ENCODE measurements at regions not wholly inside any gene's neighbourhood (a gene's known extent, or its start where the extent isn't known, plus 50 kb on each side); places are given as distances from the start of the nearest gene placed in this dataset.

DNA sequence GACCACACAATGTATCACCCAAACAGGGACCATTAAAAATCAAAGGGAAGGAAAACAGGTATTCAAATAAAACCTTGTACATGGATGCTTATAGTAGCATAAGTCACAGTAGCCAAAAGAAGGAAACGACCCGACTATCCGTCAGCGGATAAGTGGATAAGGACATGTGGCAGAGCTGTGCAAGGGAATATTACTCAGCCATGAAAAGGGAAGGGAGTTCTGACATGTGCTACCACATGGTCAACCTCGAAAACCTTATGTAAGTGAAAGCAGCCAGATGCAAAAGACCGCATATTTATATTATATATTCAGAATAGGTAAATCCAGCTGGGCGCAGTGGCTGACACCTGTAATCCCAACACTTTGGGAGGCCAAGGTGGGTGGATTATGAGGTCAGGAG, 193.3 kb downstream of the NPHP4 start:
- DNase-seq (ENCODE audit: extremely low read depth, low read depth): no peak
- TF ChIP-seq, protein P1, sequence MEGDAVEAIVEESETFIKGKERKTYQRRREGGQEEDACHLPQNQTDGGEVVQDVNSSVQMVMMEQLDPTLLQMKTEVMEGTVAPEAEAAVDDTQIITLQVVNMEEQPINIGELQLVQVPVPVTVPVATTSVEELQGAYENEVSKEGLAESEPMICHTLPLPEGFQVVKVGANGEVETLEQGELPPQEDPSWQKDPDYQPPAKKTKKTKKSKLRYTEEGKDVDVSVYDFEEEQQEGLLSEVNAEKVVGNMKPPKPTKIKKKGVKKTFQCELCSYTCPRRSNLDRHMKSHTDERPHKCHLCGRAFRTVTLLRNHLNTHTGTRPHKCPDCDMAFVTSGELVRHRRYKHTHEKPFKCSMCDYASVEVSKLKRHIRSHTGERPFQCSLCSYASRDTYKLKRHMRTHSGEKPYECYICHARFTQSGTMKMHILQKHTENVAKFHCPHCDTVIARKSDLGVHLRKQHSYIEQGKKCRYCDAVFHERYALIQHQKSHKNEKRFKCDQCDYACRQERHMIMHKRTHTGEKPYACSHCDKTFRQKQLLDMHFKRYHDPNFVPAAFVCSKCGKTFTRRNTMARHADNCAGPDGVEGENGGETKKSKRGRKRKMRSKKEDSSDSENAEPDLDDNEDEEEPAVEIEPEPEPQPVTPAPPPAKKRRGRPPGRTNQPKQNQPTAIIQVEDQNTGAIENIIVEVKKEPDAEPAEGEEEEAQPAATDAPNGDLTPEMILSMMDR (IDR thresholded peaks at IDR 0.05; ENCODE audit: low read depth, low read length): no peak

- DNase-seq (ENCODE audit: extremely low read depth, low read depth): no peak
- TF ChIP-seq, protein P1 (IDR thresholded peaks at IDR 0.05; ENCODE audit: low read depth, low read length): no peak
Observed at GRCh38 chr1:5798151-5798730, 194.0 kb downstream of the NPHP4 start.

DNA sequence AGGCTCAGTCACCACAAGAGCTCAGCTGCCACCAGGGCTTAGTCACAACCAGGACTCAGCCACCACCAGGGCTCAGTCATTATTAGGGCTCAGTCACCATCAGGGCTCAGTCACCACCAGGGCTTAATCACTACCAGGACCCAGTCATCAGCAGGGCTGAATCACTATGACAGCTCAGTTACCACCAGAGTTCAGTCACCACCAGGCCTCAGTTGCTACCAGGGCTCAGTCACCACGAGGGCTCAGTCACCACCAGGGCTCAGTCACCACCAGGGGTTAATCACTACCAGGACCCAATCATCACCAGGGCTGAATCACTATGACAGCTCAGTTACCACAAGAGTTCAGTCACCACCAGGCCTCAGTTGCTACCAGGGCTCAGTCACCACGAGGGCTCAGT, 196.2 kb downstream of the NPHP4 start:
- DNase-seq (ENCODE audit: extremely low read depth, low read depth): no peak
- TF ChIP-seq, protein P1 (IDR thresholded peaks at IDR 0.05; ENCODE audit: low read depth, low read length): no peak

DNA sequence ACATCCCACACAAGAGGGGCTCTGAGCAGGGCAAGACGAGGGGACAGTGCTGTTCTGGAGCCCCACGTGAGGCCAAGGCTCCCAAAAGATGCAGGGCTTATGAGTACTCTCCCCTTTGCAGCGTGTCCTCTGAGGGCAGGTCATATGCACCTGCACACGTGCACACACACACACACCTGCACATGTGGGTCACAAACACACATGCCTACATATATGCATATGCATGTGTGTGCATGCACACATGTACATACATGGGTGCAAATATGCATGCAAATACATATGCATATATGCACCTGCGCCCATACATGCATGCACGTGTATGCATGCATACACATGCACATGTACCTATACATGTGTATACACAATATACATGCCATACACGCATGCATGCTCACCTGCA, 197.9 kb downstream of the NPHP4 start:
- no peak for DNase-seq (ENCODE audit: extremely low read depth, low read depth)
- TF ChIP-seq, protein P1 (IDR thresholded peaks at IDR 0.05; ENCODE audit: low read depth, low read length): no peak

GRCh38 chr1:5793516-5793915, 198.7 kb downstream of the NPHP4 start:
- no peak for DNase-seq (ENCODE audit: extremely low read depth, low read depth)
- TF ChIP-seq, protein P1 (IDR thresholded peaks at IDR 0.05; ENCODE audit: low read depth, low read length): no peak

GRCh38 chr1:5781079-5781478, 211.1 kb downstream of the NPHP4 start:
- TF ChIP-seq, protein P1 (IDR thresholded peaks at IDR 0.05; ENCODE audit: low read depth, low read length): no peak
- DNase-seq (ENCODE audit: extremely low read depth, low read depth): no peak

- TF ChIP-seq, protein P1 (IDR thresholded peaks at IDR 0.05; ENCODE audit: low read depth, low read length): no peak
- no peak for DNase-seq (ENCODE audit: extremely low read depth, low read depth)
Observed at GRCh38 chr1:5780324-5780716, 211.9 kb downstream of the NPHP4 start.

Measured in AG09319 (cell line).